HCT116 (cell line): ENCODE measurements at regions not wholly inside any gene's neighbourhood (a gene's known extent, or its start where the extent isn't known, plus 50 kb on each side); places are given as distances from the start of the nearest gene placed in this dataset.

ENCODE experiments used
- ATAC-seq: fragments of 200-7000 bp; cut with Tn5 transposase; 2 replicates; pipeline ENCODE4 v1.9.1; 2020; ENCODE audit warnings: mild to moderate bottlenecking, moderate library complexity
- BruUV-seq: library from RNA; stranded (reverse); fragments of 400-500 nt; replicated peaks from 2 replicates; lab custom pipeline; 2021; lab: Mats Ljungman, UMichigan
- CTCF ChIA-PET: fragments of 300-600 bp; sonication (Branson Sonifier 250); formaldehyde crosslinking; loops from one replicate; lab custom pipeline; 2021; ENCODE audit warnings: antibody characterized with exemption; lab: Charles Lee
- POLR2A ChIA-PET: fragments of 300-600, 350-600 bp; sonication (Branson Sonifier 250); formaldehyde crosslinking; loops from one replicate; lab custom pipeline; 2021; ENCODE audit warnings: antibody characterized with exemption; lab: Charles Lee
- RAD21 ChIA-PET, 2 experiments: fragments of 300-600 bp; sonication (Branson Sonifier 250); formaldehyde crosslinking; loops; one replicate each; lab custom pipeline; 2023; ENCODE audit warnings: low total read pairs in 2 of 2; ENCODE audit not compliant: uncharacterized antibody in 2 of 2, unreplicated experiment in 2 of 2, low non-redundant PET in 1 of 2; lab: Charles Lee
- DNase-seq: peaks from one replicate; pipeline ENCODE4 v3.0.0-alpha.2; 2010; ENCODE audit warnings: low read depth, low spot score
- H2AFZ ChIP-seq: fragments of 200-600 bp; shearing (Covaris generic), sonication (generic); 2 replicates; pipeline ENCODE4 v1.6.1; 2017; ENCODE audit warnings: low read depth, mixed run types, mixed read lengths, antibody characterized with exemption, low read length; ENCODE audit not compliant: poor library complexity, severe bottlenecking
- H3K27ac ChIP-seq: 2 replicates; pipeline ENCODE4 v1.5.1; 2012; ENCODE audit warnings: low read depth, low read length
- H3K27me3 ChIP-seq: fragments of 200-600 bp; sonication (generic); 2 replicates; pipeline ENCODE4 v1.6.1; 2016; ENCODE audit warnings: mixed run types, low read length, mixed read lengths; ENCODE audit not compliant: insufficient read depth
- H3K36me3 ChIP-seq, 2 experiments: fragments of 200-500 bp in 1 of 2; fragments of 200-600 bp in 1 of 2; sonication (Bioruptor generic) in 1 of 2; sonication (generic) in 1 of 2; 2 replicates each; pipeline versions ENCODE4 v1.5.1 to v1.6.1; 2014 to 2016; ENCODE audit warnings: low read length in 2 of 2, inconsistent platforms in 1 of 2, mixed read lengths in 1 of 2, mixed run types in 1 of 2; ENCODE audit not compliant: insufficient read depth in 2 of 2, control insufficient read depth in 1 of 2
- H3K4me1 ChIP-seq, 2 experiments: fragments of 200-600 bp in 1 of 2; sonication (generic) in 1 of 2; 2 replicates each; pipeline versions ENCODE4 v1.5.1 to v1.6.1; 2012 to 2017; ENCODE audit warnings: low read length in 2 of 2, inconsistent platforms in 1 of 2, mild to moderate bottlenecking in 1 of 2, mixed read lengths in 1 of 2, mixed run types in 1 of 2, moderate library complexity in 1 of 2; ENCODE audit not compliant: insufficient read depth in 2 of 2, control insufficient read depth in 1 of 2
- H3K4me2 ChIP-seq: fragments of 200-600 bp; sonication (generic); 2 replicates; pipeline ENCODE4 v1.6.1; 2017; ENCODE audit warnings: mixed run types, low read length, mixed read lengths
- H3K4me3 ChIP-seq, 2 experiments: fragments of 200-600 bp in 1 of 2; sonication (generic) in 1 of 2; replicated peaks in 1 of 2; 2 replicates each; pipeline ENCODE4 v1.5.1; 2011 to 2016; ENCODE audit warnings: low read length in 2 of 2, control low read depth in 1 of 2, low read depth in 1 of 2, mild to moderate bottlenecking in 1 of 2, mixed read lengths in 1 of 2, mixed run types in 1 of 2
- H3K79me2 ChIP-seq: fragments of 200-600 bp; sonication (generic); 2 replicates; pipeline ENCODE4 v1.6.1; 2017; ENCODE audit warnings: mild to moderate bottlenecking, mixed run types, low read length, moderate library complexity, mixed read lengths; ENCODE audit not compliant: insufficient read depth
- H3K9ac ChIP-seq: fragments of 200-600 bp; sonication (generic); 2 replicates; pipeline ENCODE4 v1.6.1; 2016; ENCODE audit warnings: low read length, mixed read lengths
- H3K9me2 ChIP-seq: fragments of 200-600 bp; sonication (generic), shearing (Covaris generic); 2 replicates; pipeline ENCODE4 v1.6.1; 2017; ENCODE audit warnings: mixed run types, mild to moderate bottlenecking, moderate library complexity; ENCODE audit not compliant: insufficient read depth
- H3K9me3 ChIP-seq, 2 experiments: fragments of 200-500 bp in 1 of 2; fragments of 200-600 bp in 1 of 2; sonication (Bioruptor generic) in 1 of 2; sonication (generic) in 1 of 2; 2 replicates each; pipeline ENCODE4 v1.6.1; 2014 to 2017; ENCODE audit warnings: low read length in 2 of 2, mixed read lengths in 2 of 2, inconsistent platforms in 1 of 2, low read depth in 1 of 2, mild to moderate bottlenecking in 1 of 2, mixed run types in 1 of 2, moderate library complexity in 1 of 2; ENCODE audit not compliant: control insufficient read depth in 1 of 2, insufficient read depth in 1 of 2
- H4K20me1 ChIP-seq: fragments of 200-600 bp; sonication (generic), shearing (Covaris generic); 2 replicates; pipeline ENCODE4 v1.6.1; 2017; ENCODE audit warnings: mixed run types, mild to moderate bottlenecking, moderate library complexity; ENCODE audit not compliant: insufficient read depth
- ATF3 ChIP-seq: IDR thresholded peaks from 2 replicates; pipeline ENCODE4 v1.6.1; 2012
- CTCF ChIP-seq, 3 experiments: fragments of 200-600 bp in 1 of 3; sonication (generic) in 1 of 3; IDR thresholded peaks in 2 of 3; conservative IDR thresholded peaks in 1 of 3; 2 replicates each; pipeline ENCODE4 v1.5.1; 2012 to 2017; ENCODE audit warnings: low read depth in 2 of 3, low read length in 2 of 3, antibody characterized with exemption in 1 of 3, borderline replicate concordance in 1 of 3, control low read depth in 1 of 3, mild to moderate bottlenecking in 1 of 3, mixed read lengths in 1 of 3, mixed run types in 1 of 3, moderate library complexity in 1 of 3; ENCODE audit not compliant: insufficient read depth in 1 of 3
- EGR1 ChIP-seq: IDR thresholded peaks from 2 replicates; pipeline ENCODE4 v1.6.1; 2012; ENCODE audit warnings: low read depth
- EZH2 ChIP-seq: fragments of 200-600 bp; sonication (generic); IDR thresholded peaks from 2 replicates; pipeline ENCODE4 v1.6.1; 2017; ENCODE audit warnings: antibody characterized with exemption, mixed run types
- MAX ChIP-seq: IDR thresholded peaks from 2 replicates; pipeline ENCODE4 v1.6.1; 2012
- POLR2A ChIP-seq: IDR thresholded peaks from 2 replicates; pipeline ENCODE4 v1.7.0; 2011; ENCODE audit warnings: borderline replicate concordance; ENCODE audit not compliant: insufficient read depth, insufficient read length; ENCODE audit errors: extremely low read depth
- REST ChIP-seq: IDR thresholded peaks from 2 replicates; pipeline ENCODE4 v1.6.1; 2012; ENCODE audit warnings: low read depth
- SIN3A ChIP-seq: IDR thresholded peaks from 2 replicates; pipeline ENCODE4 v1.6.1; 2012; ENCODE audit warnings: low read depth
- TCF7L2 ChIP-seq: IDR thresholded peaks from 2 replicates; pipeline ENCODE4 v1.7.0; 2011; ENCODE audit warnings: borderline replicate concordance, inconsistent platforms; ENCODE audit not compliant: insufficient read depth, insufficient read length; ENCODE audit errors: extremely low read depth
- ZFX ChIP-seq: fragments of 450-650 bp; IDR thresholded peaks from 2 replicates; pipeline ENCODE4 v1.6.1; 2017
- ZNF274 ChIP-seq: fragments of 200-500 bp; sonication (Bioruptor generic); IDR thresholded peaks from 2 replicates; pipeline ENCODE4 v1.6.1; 2014; ENCODE audit warnings: mild to moderate bottlenecking, low read depth, low read length, inconsistent platforms
- intact Hi-C: fragments of 100-400 bp; cut with micrococcal nuclease; formaldehyde crosslinking; loops from 2 replicates; pipeline ENCODE4 v1.10.0; 2022

- CTCF ChIA-PET = no interaction called here
- no peaks in the 10 kb centered on the region for H3K4me1 ChIP-seq
- no peak overlapping the region for H3K4me2 ChIP-seq
- H3K79me2 ChIP-seq = no peaks in the 10 kb centered on the region
- no peaks in the 10 kb centered on the region for H3K36me3 ChIP-seq
- H4K20me1 ChIP-seq = no peaks in the 10 kb centered on the region
- ATAC-seq = no peak
- no peak overlapping the region for H3K27ac ChIP-seq
- intact Hi-C loops = no loop called here
- RAD21 ChIA-PET = no interaction called here
- H3K9me2 ChIP-seq = no peaks in the 10 kb centered on the region
- H3K9me3 ChIP-seq = no peaks in the 10 kb centered on the region
- POLR2A ChIA-PET = no interaction called here
- DNase-seq = no peak
- H2AFZ ChIP-seq = no peak overlapping the region
- no peak overlapping the region for H3K9ac ChIP-seq
- no TSS peak for BruUV-seq
- no peak overlapping the region for H3K4me3 ChIP-seq
- TF ChIP-seq ZNF274 (no peak), ATF3 (no peak), ZFX (no peak), EZH2 (no peak), REST (no peak), CTCF (IDR thresholded peaks at IDR 0.05 in 2 of 3, conservative IDR thresholded peaks at IDR 0.05 in 1 of 3; ENCODE audit: borderline replicate concordance in 1 of 3, insufficient read depth in 1 of 3, low read depth in 2 of 3, low read length in 2 of 3) (no peak), MAX (no peak), SIN3A (no peak), EGR1 (no peak), POLR2A (no peak), TCF7L2 (no peak)
- H3K27me3 ChIP-seq = 0 out of 2 replicates have a peak, but pooled peaks cover 10% of the 10 kb centered on the region
Observed at GRCh38 chr18:61261870-61262269, 71.4 kb upstream of the CDH20 start.
